HEK293 (cell line): ENCODE measurements at regions not wholly inside any gene's neighbourhood (a gene's known extent, or its start where the extent isn't known, plus 50 kb on each side); places are given as distances from the start of the nearest gene placed in this dataset.

Experiments used
- CTCF ChIA-PET: fragments of 350-600 bp; formaldehyde crosslinking; extraction: SDS; loops from one replicate; lab custom pipeline; 2021; ENCODE audit warnings: antibody characterized with exemption; lab: Yijun Ruan, JAX
- POLR2A ChIA-PET: fragments of 300-600 bp; formaldehyde crosslinking; extraction: SDS; loops from one replicate; lab custom pipeline; 2020; ENCODE audit warnings: antibody characterized with exemption, inconsistent platforms; lab: Yijun Ruan, JAX
- H3K27ac ChIP-seq: fragments of 200-500 bp; sonication (Bioruptor generic); 2 replicates; pipeline ENCODE4 v1.5.1; 2014; ENCODE audit warnings: low read depth, low read length, control low read depth, inconsistent platforms; ENCODE audit errors: extremely low read depth
- H3K36me3 ChIP-seq, 2 experiments: fragments of 200-500 bp in 1 of 2; sonication (Bioruptor generic) in 1 of 2; 1 replicate in 1 of 2; 2 replicates in 1 of 2; pipeline ENCODE4 v1.5.1; 2014 to 2017; ENCODE audit warnings: inconsistent platforms in 2 of 2, low read length in 2 of 2; ENCODE audit not compliant: control insufficient read depth in 2 of 2, insufficient read depth in 1 of 2
- H3K4me1 ChIP-seq: fragments of 200-500 bp; sonication (Bioruptor generic); 2 replicates; pipeline ENCODE4 v1.5.1; 2014; ENCODE audit warnings: mild to moderate bottlenecking, low read length, inconsistent platforms; ENCODE audit not compliant: control insufficient read depth, insufficient read depth
- H3K4me3 ChIP-seq: 2 replicates; pipeline ENCODE4 v1.5.1; 2011; ENCODE audit warnings: low read depth, mild to moderate bottlenecking, control low read depth, low read length, moderate library complexity
- H3K9me3 ChIP-seq: fragments of 200-500 bp; sonication (Bioruptor generic); 2 replicates; pipeline ENCODE4 v1.5.1; 2014; ENCODE audit warnings: low read depth, low read length, inconsistent platforms; ENCODE audit not compliant: control insufficient read depth, insufficient read depth
- ATF2 ChIP-seq: fragments of 450-650 bp; formaldehyde crosslinking; IDR thresholded peaks from 2 replicates; pipeline ENCODE4 v1.5.1; 2016; ENCODE audit warnings: missing biosample characterization, missing genetic modification characterization, low read depth
- BCL11A ChIP-seq: fragments of 450-650 bp; formaldehyde crosslinking; IDR thresholded peaks from 2 replicates; pipeline ENCODE4 v1.5.1; 2016; ENCODE audit warnings: low read depth, missing biosample characterization, missing genetic modification characterization
- ELK4 ChIP-seq: IDR thresholded peaks from 2 replicates; pipeline ENCODE4 v1.6.1; 2011; ENCODE audit warnings: mild to moderate bottlenecking, low read depth, low read length, borderline replicate concordance
- GLI4 ChIP-seq: fragments of 450-650 bp; formaldehyde crosslinking; IDR thresholded peaks from 2 replicates; pipeline ENCODE4 v1.5.1; 2016; ENCODE audit warnings: missing biosample characterization, missing genetic modification characterization
- SCRT1 ChIP-seq: fragments of 450-650 bp; formaldehyde crosslinking; IDR thresholded peaks from 2 replicates; pipeline ENCODE4 v1.5.1; 2016; ENCODE audit warnings: missing biosample characterization, missing genetic modification characterization, borderline replicate concordance
- YY2 ChIP-seq: fragments of 450-650 bp; formaldehyde crosslinking; IDR thresholded peaks from 2 replicates; pipeline ENCODE4 v1.5.1; 2016; ENCODE audit warnings: missing biosample characterization, missing genetic modification characterization
- ZBTB17 ChIP-seq: fragments of 450-650 bp; formaldehyde crosslinking; IDR thresholded peaks from 2 replicates; pipeline ENCODE4 v1.5.1; 2016; ENCODE audit warnings: missing biosample characterization, missing genetic modification characterization
- ZBTB8A ChIP-seq: fragments of 450-650 bp; formaldehyde crosslinking; IDR thresholded peaks from 2 replicates; pipeline ENCODE4 v1.5.1; 2016; ENCODE audit warnings: missing biosample characterization, missing genetic modification characterization
- ZNF19 ChIP-seq: fragments of 450-650 bp; formaldehyde crosslinking; IDR thresholded peaks from 2 replicates; pipeline ENCODE4; 2016; ENCODE audit warnings: missing biosample characterization, missing genetic modification characterization, low read depth
- ZNF248 ChIP-seq: fragments of 450-650 bp; formaldehyde crosslinking; IDR thresholded peaks from 2 replicates; pipeline ENCODE4 v1.5.1; 2017; ENCODE audit warnings: missing biosample characterization, missing genetic modification characterization
- ZNF354C ChIP-seq: fragments of 450-650 bp; formaldehyde crosslinking; IDR thresholded peaks from 2 replicates; pipeline ENCODE4 v1.5.1; 2016; ENCODE audit warnings: missing biosample characterization, missing genetic modification characterization, low read depth, borderline replicate concordance
- ZNF362 ChIP-seq: fragments of 450-650 bp; formaldehyde crosslinking; IDR thresholded peaks from 2 replicates; pipeline ENCODE4 v1.5.1; 2016; ENCODE audit warnings: missing biosample characterization, missing genetic modification characterization
- ZNF48 ChIP-seq: fragments of 450-650 bp; formaldehyde crosslinking; IDR thresholded peaks from 2 replicates; pipeline ENCODE4 v1.5.1; 2016; ENCODE audit warnings: missing biosample characterization, missing genetic modification characterization
- ZNF514 ChIP-seq: fragments of 450-650 bp; formaldehyde crosslinking; IDR thresholded peaks from 2 replicates; pipeline ENCODE4 v1.5.1; 2016; ENCODE audit warnings: missing biosample characterization, missing genetic modification characterization
- ZNF518A ChIP-seq: fragments of 450-650 bp; formaldehyde crosslinking; conservative IDR thresholded peaks from 2 replicates; pipeline ENCODE4 v1.5.1; 2016; ENCODE audit warnings: low read depth, missing biosample characterization, missing genetic modification characterization
- ZNF544 ChIP-seq: fragments of 450-650 bp; formaldehyde crosslinking; IDR thresholded peaks from 2 replicates; pipeline ENCODE4 v1.5.0; 2017; ENCODE audit warnings: missing biosample characterization, missing genetic modification characterization
- ZNF558 ChIP-seq: fragments of 450-650 bp; formaldehyde crosslinking; IDR thresholded peaks from 2 replicates; pipeline ENCODE4 v1.5.1; 2016; ENCODE audit warnings: missing biosample characterization, missing genetic modification characterization
- ZNF561 ChIP-seq: fragments of 450-650 bp; IDR thresholded peaks from 2 replicates; pipeline ENCODE4 v1.5.1; 2018; ENCODE audit warnings: missing biosample characterization, missing genetic modification characterization, borderline replicate concordance
- ZNF621 ChIP-seq: fragments of 450-650 bp; formaldehyde crosslinking; IDR thresholded peaks from 2 replicates; pipeline ENCODE4 v1.5.1; 2017; ENCODE audit warnings: missing biosample characterization, missing genetic modification characterization
- ZNF629 ChIP-seq: fragments of 450-650 bp; formaldehyde crosslinking; IDR thresholded peaks from 2 replicates; pipeline ENCODE4 v1.5.1; 2017; ENCODE audit warnings: missing biosample characterization, missing genetic modification characterization
- ZNF639 ChIP-seq: fragments of 450-650 bp; formaldehyde crosslinking; IDR thresholded peaks from 2 replicates; pipeline ENCODE4 v1.5.1; 2016; ENCODE audit warnings: missing biosample characterization, missing genetic modification characterization
- ZNF704 ChIP-seq: fragments of 450-650 bp; formaldehyde crosslinking; IDR thresholded peaks from 2 replicates; pipeline ENCODE4 v1.5.1; 2016; ENCODE audit warnings: missing biosample characterization, missing genetic modification characterization
- ZNF747 ChIP-seq: fragments of 450-650 bp; formaldehyde crosslinking; IDR thresholded peaks from 2 replicates; pipeline ENCODE4 v1.5.1; 2016; ENCODE audit warnings: missing biosample characterization, missing genetic modification characterization
- ZNF777 ChIP-seq: fragments of 450-650 bp; formaldehyde crosslinking; IDR thresholded peaks from 2 replicates; pipeline ENCODE4 v1.5.1; 2017; ENCODE audit warnings: missing biosample characterization, missing genetic modification characterization, borderline replicate concordance
- ZSCAN5A ChIP-seq: fragments of 450-650 bp; formaldehyde crosslinking; IDR thresholded peaks from 2 replicates; pipeline ENCODE4 v1.5.1; 2016; ENCODE audit warnings: missing biosample characterization, missing genetic modification characterization

- TF ChIP-seq ZNF544 (tag by site-specific recombination) (no peak), ZNF514 (tag by site-specific recombination) (no peak), ZSCAN5A (no peak), ZBTB8A (tag by site-specific recombination) (no peak), ZNF629 (tag by site-specific recombination) (no peak), ZNF704 (tag by site-specific recombination) (no peak), ZNF19 (no peak), ZNF354C (tag by site-specific recombination) (no peak), ZNF48 (tag by site-specific recombination) (no peak), ZNF558 (tag by site-specific recombination) (no peak), GLI4 (tag by site-specific recombination) (no peak), ATF2 (tag by site-specific recombination) (no peak), ZNF621 (no peak), SCRT1 (tag by site-specific recombination) (no peak), ZBTB17 (tag by site-specific recombination) (no peak), ZNF561 (tag by site-specific recombination) (no peak), YY2 (tag by site-specific recombination) (no peak), ZNF248 (tag by site-specific recombination) (no peak)
- CTCF ChIA-PET, result no interaction called here
- Histone ChIP-seq H3K27ac (no peak overlapping the region), H3K9me3 (no peaks in the 10 kb centered on the region), H3K4me1 (no peaks in the 10 kb centered on the region), H3K36me3 (no peaks in the 10 kb centered on the region), H3K4me3 (no peak overlapping the region)
- POLR2A ChIA-PET, result interaction anchor here (0.7 kb wide), 1 partner anchor 1190 kb away, joined by 4 read pairs; no protein-coding TSS in a partner anchor
Measured at GRCh38 chr13:78020861-78021260, 102.2 kb upstream of the EDNRB start.

GRCh38 chr13:78015782-78016181 is 97.2 kb upstream of the EDNRB start:
- Histone ChIP-seq H3K36me3 (no peaks in the 10 kb centered on the region), H3K27ac (no peak overlapping the region), H3K4me3 (no peak overlapping the region), H3K9me3 (no peaks in the 10 kb centered on the region), H3K4me1 (no peaks in the 10 kb centered on the region)
- ChIA-PET POLR2A (no interaction called here), CTCF (no interaction called here)
- TF ChIP-seq BCL11A (tag by site-specific recombination) (no peak), ELK4 (no peak), ZNF777 (no peak), ZNF518A (no peak), ZNF747 (tag by site-specific recombination) (no peak), ZNF362 (tag by site-specific recombination) (no peak), ZNF639 (tag by site-specific recombination) (no peak)
